NT2/D1 (cell line): ENCODE measurements at regions not wholly inside any gene's neighbourhood (a gene's known extent, or its start where the extent isn't known, plus 50 kb on each side); places are given as distances from the start of the nearest gene placed in this dataset.

Experiments
- SUZ12 ChIP-seq: IDR thresholded peaks from 2 replicates; pipeline ENCODE4 v1.6.1; 2011; ENCODE audit not compliant: insufficient read length, insufficient read depth; ENCODE audit errors: extremely low read depth
- YY1 ChIP-seq: IDR thresholded peaks from 2 replicates; pipeline ENCODE4 v1.6.1; 2011; ENCODE audit not compliant: insufficient read length, insufficient read depth

DNA sequence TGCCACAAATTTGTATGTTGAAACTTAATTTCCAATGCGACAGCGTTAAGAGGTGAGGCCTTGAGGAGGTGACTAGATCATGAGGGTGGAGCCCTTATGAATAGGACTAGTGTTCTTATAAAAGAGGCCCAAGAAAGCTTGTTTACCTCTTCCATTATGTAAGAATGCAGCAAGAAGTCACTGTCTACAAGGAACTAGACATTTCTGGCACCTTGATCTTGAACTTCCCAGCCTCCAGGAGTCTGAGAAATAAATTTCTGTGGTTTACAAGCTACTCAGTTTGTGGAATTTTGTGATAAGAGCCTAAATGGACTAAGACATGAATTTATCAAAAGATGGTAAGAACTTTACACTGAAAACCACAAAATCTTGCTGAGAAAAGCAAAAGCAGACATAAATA is 173.6 kb upstream of the SGK1 start:
- TF ChIP-seq YY1: no peak
- no peak for TF ChIP-seq SUZ12
